Tibial artery (tissue), 4 donors: ENCODE measurements at regions not wholly inside any gene's neighbourhood (a gene's known extent, or its start where the extent isn't known, plus 50 kb on each side); places are given as distances from the start of the nearest gene placed in this dataset.

Experiments used
- DNase-seq, 2 donors: peaks; one replicate each; pipeline ENCODE4 v3.0.0-alpha.2; 2019
- H3K27ac ChIP-seq, 2 donors: fragments of 200-600 bp; sonication (generic) in 1 of 2; 1 replicate in 1 of 2; 2 replicates in 1 of 2; pipeline ENCODE4 v1.5.1; 2018 to 2019; ENCODE audit warnings: mild to moderate bottlenecking in 1 of 2
- H3K27me3 ChIP-seq, 2 donors: fragments of 200-600 bp; sonication (generic) in 1 of 2; one replicate each; pipeline versions ENCODE4 v1.5.1 to v1.6.0; 2016 to 2019
- H3K36me3 ChIP-seq, 3 donors: fragments of 200-600 bp; sonication (generic) in 2 of 3; one replicate each; pipeline ENCODE4 v1.5.1; 2016 to 2019; ENCODE audit warnings: mild to moderate bottlenecking in 2 of 3
- H3K4me1 ChIP-seq, 4 donors: fragments of 200-600 bp; sonication (generic) in 2 of 4; 1 replicate in 3 of 4; 2 replicates in 1 of 4; pipeline ENCODE4 v1.5.1; 2016 to 2019
- H3K4me3 ChIP-seq, 2 donors: fragments of 200-600 bp; sonication (generic) in 1 of 2; 1 replicate in 1 of 2; 2 replicates in 1 of 2; pipeline ENCODE4 v1.5.1; 2018 to 2019; ENCODE audit warnings: mild to moderate bottlenecking in 2 of 2
- H3K9me3 ChIP-seq, 3 donors: fragments of 200-600 bp; sonication (generic) in 1 of 3; one replicate each; pipeline ENCODE4 v1.5.1; 2016 to 2019
- CTCF ChIP-seq, 2 experiments: fragments of 200-600 bp in 1 of 2; fragments of 450-650 bp in 1 of 2; IDR thresholded peaks; one replicate each; pipeline ENCODE4 v1.5.1; 2017 to 2019; ENCODE audit warnings: antibody characterized with exemption in 2 of 2, mild to moderate bottlenecking in 1 of 2, moderate library complexity in 1 of 2
- intact Hi-C: fragments of 100-400 bp; cut with DNase I; formaldehyde crosslinking; loops from one replicate; pipeline ENCODE4 v1.15.0; 2023; ENCODE audit warnings: low total_unique reads

GRCh38 chr13:88945793-88946192 lies 1274.6 kb downstream of the SLITRK5 start:
- intact Hi-C loops = no loop called here

GRCh38 chr13:88948501-88948900 lies 1277.3 kb downstream of the SLITRK5 start:
- intact Hi-C loops = no loop called here
- Histone ChIP-seq H3K27me3 (no peaks in the 10 kb centered on the region), H3K27ac (no peak overlapping the region), H3K4me3 (no peak overlapping the region), H3K4me1 (no peaks in the 10 kb centered on the region), H3K36me3 (no peaks in the 10 kb centered on the region), H3K9me3 (no peaks in the 10 kb centered on the region)
- DNase-seq = no peak
- TF ChIP-seq CTCF (IDR thresholded peaks at IDR 0.05) = no peak

More at GRCh38 chr13:88945793-88946192, 1274.6 kb downstream of the SLITRK5 start:
- Histone ChIP-seq H3K36me3 (no peaks in the 10 kb centered on the region), H3K27ac (no peak overlapping the region), H3K27me3 (no peaks in the 10 kb centered on the region), H3K9me3 (no peaks in the 10 kb centered on the region), H3K4me3 (no peak overlapping the region), H3K4me1 (no peaks in the 10 kb centered on the region)
- no peak for TF ChIP-seq CTCF (IDR thresholded peaks at IDR 0.05)
- no peak for DNase-seq

- H3K27ac ChIP-seq = no peak overlapping the region
- no peaks in the 10 kb centered on the region for H3K27me3 ChIP-seq
- H3K36me3 ChIP-seq = no peaks in the 10 kb centered on the region
- no peak for TF ChIP-seq CTCF (IDR thresholded peaks at IDR 0.05)
- no peak overlapping the region for H3K4me3 ChIP-seq
- H3K4me1 ChIP-seq = no peaks in the 10 kb centered on the region
- intact Hi-C loops = no loop called here
- no peak for DNase-seq
- H3K9me3 ChIP-seq = no peaks in the 10 kb centered on the region
Observed at GRCh38 chr13:88958821-88959220, 1287.7 kb downstream of the SLITRK5 start.

- intact Hi-C loops = no loop called here
- no peaks in the 10 kb centered on the region for H3K36me3 ChIP-seq
- TF ChIP-seq CTCF (IDR thresholded peaks at IDR 0.05) = no peak
Observed at GRCh38 chr13:88976466-88976865, 1305.3 kb downstream of the SLITRK5 start.

GRCh38 chr13:88978607-88979006 lies 1307.4 kb downstream of the SLITRK5 start:
- no peaks in the 10 kb centered on the region for H3K4me1 ChIP-seq
- H3K4me3 ChIP-seq = no peak overlapping the region
- no peak for TF ChIP-seq CTCF (IDR thresholded peaks at IDR 0.05)
- intact Hi-C loops = no loop called here
- no peaks in the 10 kb centered on the region for H3K27me3 ChIP-seq
- H3K36me3 ChIP-seq = no peaks in the 10 kb centered on the region
- H3K27ac ChIP-seq = no peak overlapping the region
- DNase-seq = no peak
- H3K9me3 ChIP-seq = no peaks in the 10 kb centered on the region

More at GRCh38 chr13:88976466-88976865, 1305.3 kb downstream of the SLITRK5 start:
- H3K4me3 ChIP-seq = no peak overlapping the region
- no peak for DNase-seq
- H3K27me3 ChIP-seq = no peaks in the 10 kb centered on the region
- H3K27ac ChIP-seq = no peak overlapping the region
- H3K4me1 ChIP-seq = no peaks in the 10 kb centered on the region
- H3K9me3 ChIP-seq = no peaks in the 10 kb centered on the region
